GM12801 (cell line): ENCODE measurements at regions not wholly inside any gene's neighbourhood (a gene's known extent, or its start where the extent isn't known, plus 50 kb on each side); places are given as distances from the start of the nearest gene placed in this dataset.

Source experiments
- TF ChIP-seq, protein P1 (sequence below): IDR thresholded peaks from one replicate; pipeline ENCODE4 v1.5.1; 2011; ENCODE audit warnings: control low read depth; ENCODE audit not compliant: insufficient read length; ENCODE audit errors: extremely low read depth

DNA sequence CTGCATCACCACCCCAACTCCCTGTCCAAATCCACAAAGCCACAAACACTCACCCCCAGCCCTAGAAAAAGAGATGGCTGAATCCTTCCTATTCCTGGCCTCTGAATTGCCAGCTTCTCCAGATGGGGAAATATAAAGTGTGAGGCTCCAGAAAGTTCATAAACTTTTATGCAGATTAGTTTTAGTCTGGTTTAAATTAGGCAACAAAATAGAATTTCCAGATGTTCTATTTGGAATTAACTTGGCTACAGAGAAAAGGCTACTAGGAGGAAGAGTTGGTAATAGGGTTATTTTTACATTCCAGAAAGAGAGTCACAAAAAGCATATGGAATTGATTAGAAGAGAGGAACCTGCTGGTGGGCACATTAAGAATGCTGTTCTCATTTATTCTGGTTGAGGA is 56.0 kb downstream of the EN1 start:
- TF ChIP-seq, protein P1, sequence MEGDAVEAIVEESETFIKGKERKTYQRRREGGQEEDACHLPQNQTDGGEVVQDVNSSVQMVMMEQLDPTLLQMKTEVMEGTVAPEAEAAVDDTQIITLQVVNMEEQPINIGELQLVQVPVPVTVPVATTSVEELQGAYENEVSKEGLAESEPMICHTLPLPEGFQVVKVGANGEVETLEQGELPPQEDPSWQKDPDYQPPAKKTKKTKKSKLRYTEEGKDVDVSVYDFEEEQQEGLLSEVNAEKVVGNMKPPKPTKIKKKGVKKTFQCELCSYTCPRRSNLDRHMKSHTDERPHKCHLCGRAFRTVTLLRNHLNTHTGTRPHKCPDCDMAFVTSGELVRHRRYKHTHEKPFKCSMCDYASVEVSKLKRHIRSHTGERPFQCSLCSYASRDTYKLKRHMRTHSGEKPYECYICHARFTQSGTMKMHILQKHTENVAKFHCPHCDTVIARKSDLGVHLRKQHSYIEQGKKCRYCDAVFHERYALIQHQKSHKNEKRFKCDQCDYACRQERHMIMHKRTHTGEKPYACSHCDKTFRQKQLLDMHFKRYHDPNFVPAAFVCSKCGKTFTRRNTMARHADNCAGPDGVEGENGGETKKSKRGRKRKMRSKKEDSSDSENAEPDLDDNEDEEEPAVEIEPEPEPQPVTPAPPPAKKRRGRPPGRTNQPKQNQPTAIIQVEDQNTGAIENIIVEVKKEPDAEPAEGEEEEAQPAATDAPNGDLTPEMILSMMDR, result no peak

DNA sequence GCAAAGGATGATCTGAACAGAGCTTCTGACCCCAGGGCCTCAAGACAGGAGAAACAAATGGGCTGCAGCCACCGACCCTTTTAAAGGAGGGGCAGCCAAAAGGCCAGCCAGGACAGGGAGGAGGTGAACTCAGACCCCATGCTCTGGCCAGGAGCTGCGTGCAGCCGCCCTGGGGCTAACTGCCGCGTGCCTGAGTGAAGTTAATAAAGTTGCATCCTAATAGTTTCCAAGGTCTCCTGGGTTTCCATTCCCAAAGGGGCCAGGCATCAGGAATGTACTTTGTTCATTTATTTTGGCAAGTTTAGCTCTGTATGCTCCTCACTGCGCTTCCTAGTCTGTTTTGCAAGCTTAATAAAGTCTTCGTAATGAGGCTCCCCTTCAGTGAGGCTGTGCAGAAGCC is 60.7 kb downstream of the EN1 start:
- TF ChIP-seq, protein P1, result no peak

DNA sequence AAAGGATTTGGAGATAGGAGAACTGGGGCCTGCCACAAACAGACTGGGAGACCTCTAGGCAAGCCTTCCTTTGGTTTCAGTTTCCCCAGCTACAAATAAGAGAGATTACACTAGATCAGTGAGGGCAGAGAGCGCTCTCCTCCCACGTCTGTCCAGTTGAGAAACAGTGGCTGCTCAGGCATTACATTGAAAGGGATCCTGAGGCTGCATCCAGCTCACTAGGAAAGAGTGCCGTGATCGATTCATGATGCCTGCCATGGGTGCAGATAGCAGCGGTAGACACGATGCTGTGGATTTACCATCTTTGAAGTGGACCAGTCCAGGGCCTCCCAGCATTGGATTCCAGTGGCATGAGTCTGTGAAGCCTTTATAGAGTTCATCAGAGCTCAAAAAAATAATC is 62.6 kb downstream of the EN1 start:
- TF ChIP-seq, protein P1, result no peak

DNA sequence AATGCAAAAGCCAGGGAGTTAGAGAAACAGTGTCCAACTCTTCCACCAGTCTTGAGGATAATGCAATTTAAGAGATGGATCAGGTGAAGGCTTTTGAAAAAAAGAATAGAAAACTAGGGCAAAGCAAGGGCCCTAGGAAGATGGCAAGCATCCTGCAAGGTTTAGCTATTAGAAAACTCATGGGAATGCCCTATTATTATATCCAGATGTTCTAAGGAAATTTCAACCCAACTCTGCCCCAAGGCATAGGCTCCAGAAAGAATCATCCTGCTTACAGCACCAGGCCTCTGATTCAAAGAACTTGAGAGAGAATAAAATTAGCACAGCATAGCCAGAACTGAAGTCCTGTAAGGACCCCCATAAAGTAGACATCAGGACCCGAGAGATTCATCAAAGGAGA is 68.1 kb downstream of the EN1 start:
- TF ChIP-seq, protein P1, result no peak

DNA sequence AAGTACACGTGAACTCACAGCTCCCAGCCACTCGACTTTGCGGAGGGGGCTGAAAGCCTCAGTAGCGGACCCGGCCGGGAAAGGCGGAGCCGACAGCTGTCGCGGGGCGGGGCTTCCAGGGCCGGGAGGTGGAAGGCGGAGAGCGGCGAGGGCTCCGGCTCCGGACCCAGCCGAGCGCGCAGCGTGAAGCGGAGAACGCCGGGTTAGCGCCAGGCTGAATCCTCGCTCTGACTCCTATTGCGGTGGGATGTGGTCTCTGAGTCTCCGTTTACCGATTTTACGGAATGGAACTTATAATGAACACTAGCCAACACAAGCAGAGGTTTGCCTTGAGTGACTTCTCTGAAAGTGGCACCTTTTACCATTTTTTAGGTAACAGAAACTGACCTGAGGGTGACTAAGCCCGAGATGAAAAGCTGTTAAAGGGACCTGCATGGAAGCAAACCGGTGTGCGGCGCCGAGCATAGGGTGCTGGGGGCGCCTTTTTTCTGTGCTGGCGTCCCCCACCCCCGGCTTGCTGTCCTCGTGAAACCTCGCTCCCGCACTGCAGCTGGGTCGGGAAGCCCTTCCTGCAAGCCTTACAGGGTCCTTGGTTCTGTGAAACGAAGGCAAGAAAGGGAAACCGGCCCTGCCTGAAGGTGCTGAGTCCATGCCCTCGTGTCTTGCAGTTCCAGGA is 72.9 kb downstream of the EN1 start:
- TF ChIP-seq, protein P1, result no peak

DNA sequence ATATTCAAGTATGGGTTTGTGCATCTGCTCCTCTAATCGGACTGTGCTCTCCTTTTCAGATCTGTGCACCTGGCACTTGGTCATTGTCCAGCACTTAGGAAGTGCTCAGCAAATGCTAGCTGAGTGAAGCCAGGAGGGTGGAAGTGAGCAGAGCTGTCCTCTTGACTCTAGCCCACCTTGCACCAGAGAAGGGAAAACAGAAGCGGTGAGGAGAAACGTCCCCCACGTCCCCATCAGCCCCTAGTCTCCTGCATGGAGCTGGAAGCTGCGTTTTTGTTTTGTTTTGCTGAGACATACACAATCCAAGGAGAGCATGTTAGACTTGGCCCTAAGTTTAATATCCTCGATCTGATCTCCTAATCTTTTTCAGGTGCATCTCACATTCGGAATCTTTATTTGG is 73.6 kb downstream of the EN1 start:
- TF ChIP-seq, protein P1, result no peak

DNA sequence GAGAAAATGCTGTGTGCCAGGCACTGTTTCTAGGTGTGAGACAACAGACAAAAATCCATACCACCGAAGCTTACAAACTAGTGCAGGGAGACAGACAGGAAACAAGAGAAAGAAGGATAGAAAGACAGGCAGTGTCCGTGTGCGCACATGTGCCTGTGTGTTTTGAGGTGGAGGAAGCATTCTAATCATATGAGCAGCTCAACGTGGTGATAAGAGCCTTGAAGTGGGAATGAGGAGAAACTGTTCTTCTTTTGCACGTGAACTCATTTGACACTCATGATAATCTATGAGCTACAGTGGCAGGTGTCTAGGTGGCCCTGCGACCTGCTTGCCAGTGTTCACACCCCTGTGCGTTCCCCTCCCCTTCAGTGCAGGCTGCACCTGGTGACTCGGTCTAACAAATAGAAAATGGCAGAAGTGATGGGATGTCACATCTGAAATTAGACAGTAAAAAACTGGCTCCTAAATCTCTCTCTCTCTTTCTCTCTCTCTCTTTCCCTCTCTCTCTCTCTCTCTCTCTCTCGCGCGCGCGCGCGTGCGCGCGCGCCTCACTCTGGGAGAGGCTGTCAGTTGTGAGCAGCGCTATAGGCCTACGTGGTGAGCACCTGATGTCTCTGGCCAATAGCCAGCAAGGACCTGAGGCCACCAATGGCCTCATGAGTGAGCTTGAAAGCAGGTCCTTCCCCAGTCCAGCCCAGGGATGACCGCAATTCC is 74.8 kb downstream of the EN1 start:
- TF ChIP-seq, protein P1, result no peak
